K562 (cell line): ENCODE measurements at regions not wholly inside any gene's neighbourhood (a gene's known extent, or its start where the extent isn't known, plus 50 kb on each side); places are given as distances from the start of the nearest gene placed in this dataset.

Experiments used
- ATAC-seq: fragments of 200-7000 bp; cut with Tn5 transposase; 3 replicates; pipeline ENCODE4 v1.9.1; 2020; ENCODE audit warnings: moderate library complexity
- BruUV-seq: library from RNA; stranded (reverse); fragments of 400-500 nt; replicated peaks from 2 replicates; lab custom pipeline; 2021; lab: Mats Ljungman, UMichigan
- CTCF ChIA-PET: fragments of 300-600 bp; formaldehyde crosslinking; extraction: SDS; loops from one replicate; lab custom pipeline; 2021; ENCODE audit warnings: low intra/inter-chr PET ratio; lab: Yijun Ruan, JAX
- POLR2A ChIA-PET: fragments of 300-600, 350-650 bp; sonication (Branson Sonifier 250); formaldehyde crosslinking; extraction: SDS; loops from one replicate; lab custom pipeline; 2021; ENCODE audit warnings: antibody characterized with exemption, inconsistent platforms; lab: Yijun Ruan, JAX
- DNase-seq, 4 experiments: peaks; one replicate each; pipeline versions ENCODE4 v3.0.0 to v3.0.0-alpha.2; 2011 to 2018; ENCODE audit warnings: low spot score in 3 of 4, mixed read lengths in 3 of 4; ENCODE audit errors: extremely low read depth in 1 of 4
- FAIRE-seq: peaks from 2 replicates; lab custom pipeline; 2011; peaks lifted over from hg19 to GRCh38; lab: Jason Lieb, UNC
- H2AFZ ChIP-seq: 2 replicates; pipeline ENCODE4 v1.6.0; 2011; ENCODE audit warnings: low read depth, low read length, control low read depth, inconsistent platforms
- H3K27ac ChIP-seq: fragments of 200-600 bp; 3 replicates; pipeline ENCODE4 v1.8.0; 2011; ENCODE audit warnings: low read depth, mild to moderate bottlenecking, control low read depth, inconsistent platforms, low read length, moderate library complexity, mixed read lengths; ENCODE audit errors: extremely low read depth
- H3K27me3 ChIP-seq, 2 experiments: fragments of 300-600 bp in 1 of 2; 2 replicates in 1 of 2; 3 replicates in 1 of 2; pipeline versions ENCODE4 v1.6.0 to v1.8.0; 2011; ENCODE audit warnings: inconsistent platforms in 2 of 2, low read length in 2 of 2, mild to moderate bottlenecking in 1 of 2, mixed read lengths in 1 of 2, moderate library complexity in 1 of 2; ENCODE audit not compliant: control insufficient read depth in 2 of 2, insufficient read depth in 2 of 2
- H3K36me3 ChIP-seq: fragments of 300-600 bp; 3 replicates; pipeline ENCODE4 v1.8.0; 2011; ENCODE audit warnings: mild to moderate bottlenecking, low read length, inconsistent platforms; ENCODE audit not compliant: control insufficient read depth, insufficient read depth
- H3K4me1 ChIP-seq, 2 experiments: fragments of 200-600 bp in 1 of 2; replicated peaks in 1 of 2; 2 replicates in 1 of 2; 3 replicates in 1 of 2; pipeline versions ENCODE4 v1.5.1 to v1.8.0; 2011; ENCODE audit warnings: inconsistent platforms in 2 of 2, low read length in 2 of 2, mild to moderate bottlenecking in 1 of 2, mixed read lengths in 1 of 2, moderate library complexity in 1 of 2; ENCODE audit not compliant: control insufficient read depth in 2 of 2, insufficient read depth in 2 of 2
- H3K4me2 ChIP-seq: 2 replicates; pipeline ENCODE4 v1.6.1; 2011; ENCODE audit warnings: low read length, control low read depth, inconsistent platforms, mixed read lengths; ENCODE audit not compliant: insufficient read depth
- H3K4me3 ChIP-seq: fragments of 200-600 bp; sonication (generic), shearing (Covaris generic); 2 replicates; pipeline ENCODE4 v1.5.1; 2016; ENCODE audit warnings: control low read depth, inconsistent platforms
- H3K79me2 ChIP-seq: fragments of 200-600 bp; 3 replicates; pipeline ENCODE4 v1.8.0; 2011; ENCODE audit warnings: low read length, inconsistent platforms; ENCODE audit not compliant: control insufficient read depth, insufficient read depth
- H3K9ac ChIP-seq, 2 experiments: 2 replicates each; pipeline versions ENCODE4 v1.6.0 to v1.6.1; 2011; ENCODE audit warnings: low read depth in 2 of 2, low read length in 2 of 2, control low read depth in 1 of 2, inconsistent platforms in 1 of 2, mild to moderate bottlenecking in 1 of 2, mixed read lengths in 1 of 2; ENCODE audit not compliant: insufficient read depth in 1 of 2
- H3K9me1 ChIP-seq: one replicate; pipeline ENCODE4 v1.6.0; 2011; ENCODE audit warnings: inconsistent platforms, mild to moderate bottlenecking, low read length, moderate library complexity; ENCODE audit not compliant: control insufficient read depth, insufficient read depth
- H3K9me3 ChIP-seq: replicated peaks from 2 replicates; pipeline ENCODE4 v1.5.1; 2011; ENCODE audit warnings: low read depth, low read length, inconsistent platforms; ENCODE audit not compliant: control insufficient read depth, insufficient read depth
- H4K20me1 ChIP-seq: replicated peaks from 2 replicates; pipeline ENCODE4 v1.6.1; 2011; ENCODE audit warnings: low read length, inconsistent platforms, mixed read lengths; ENCODE audit not compliant: control insufficient read depth, insufficient read depth
- CBX1 ChIP-seq: sonication (generic); IDR thresholded peaks from 2 replicates; pipeline ENCODE4 v1.6.1; 2016; ENCODE audit warnings: antibody characterized with exemption, low read depth, mild to moderate bottlenecking
- ESRRB ChIP-seq: fragments of 250-450 bp; sonication (Bioruptor Pico); IDR thresholded peaks from 2 replicates; pipeline ENCODE4 v1.5.0; 2020; ENCODE audit warnings: mild to moderate bottlenecking, moderate library complexity, borderline replicate concordance
- HDAC3 ChIP-seq: fragments of 450-650 bp; IDR thresholded peaks from 2 replicates; pipeline ENCODE4 v1.6.1; 2018; ENCODE audit warnings: borderline replicate concordance, mild to moderate bottlenecking, moderate library complexity; ENCODE audit not compliant: partially characterized antibody
- KDM1A ChIP-seq, 2 experiments: fragments of 450-650 bp; IDR thresholded peaks; 2 replicates each; pipeline ENCODE4 v1.6.1; 2016; ENCODE audit warnings: mild to moderate bottlenecking in 2 of 2
- NUFIP1 ChIP-seq: fragments of 450-650 bp; IDR thresholded peaks from 2 replicates; pipeline ENCODE4 v1.6.1; 2018; ENCODE audit not compliant: partially characterized antibody
- RFX5 ChIP-seq: IDR thresholded peaks from 2 replicates; pipeline ENCODE4 v1.6.1; 2011; ENCODE audit warnings: low read depth, mild to moderate bottlenecking, improper control_type of control experiment, low read length
- ZNF830 ChIP-seq: fragments of 250-450 bp; sonication (Bioruptor Pico); IDR thresholded peaks from 2 replicates; pipeline ENCODE4 v1.5.0; 2021; ENCODE audit warnings: mild to moderate bottlenecking
- WGBS: fragments of 100-300 bp; shearing (Covaris generic); methylation state at CpG from one replicate; pipeline ENCODE4 v1.1.6; 2016; ENCODE audit warnings: low coverage, mixed read lengths; ENCODE audit not compliant: insufficient coverage; ENCODE audit errors: missing lambda C conversion rate; 5-methylcytosine and 5-hydroxymethylcytosine counted together
- in situ Hi-C: fragments of 300-500 bp; cut with MboI; formaldehyde crosslinking; loops from 4 replicates; pipeline ENCODE4 v1.15.0; 2018; ENCODE audit warnings: inconsistent platforms, mixed read lengths
- intact Hi-C: fragments of 100-400 bp; cut with micrococcal nuclease; formaldehyde crosslinking; loops from 2 replicates; pipeline ENCODE4 v1.14.2; 2022
- TF ChIP-seq, protein P1 (sequence below), 2 experiments: IDR thresholded peaks; 2 replicates each; pipeline ENCODE4 v1.6.1; 2012; ENCODE audit warnings: improper control_type of control experiment in 2 of 2, low read depth in 2 of 2, low read length in 2 of 2, borderline replicate concordance in 1 of 2
- TF ChIP-seq, protein P2 (sequence below): fragments of 250-450 bp; sonication (Bioruptor Pico); IDR thresholded peaks from 2 replicates; pipeline ENCODE4 v1.4.0; 2020; ENCODE audit warnings: mild to moderate bottlenecking, moderate library complexity

DNA sequence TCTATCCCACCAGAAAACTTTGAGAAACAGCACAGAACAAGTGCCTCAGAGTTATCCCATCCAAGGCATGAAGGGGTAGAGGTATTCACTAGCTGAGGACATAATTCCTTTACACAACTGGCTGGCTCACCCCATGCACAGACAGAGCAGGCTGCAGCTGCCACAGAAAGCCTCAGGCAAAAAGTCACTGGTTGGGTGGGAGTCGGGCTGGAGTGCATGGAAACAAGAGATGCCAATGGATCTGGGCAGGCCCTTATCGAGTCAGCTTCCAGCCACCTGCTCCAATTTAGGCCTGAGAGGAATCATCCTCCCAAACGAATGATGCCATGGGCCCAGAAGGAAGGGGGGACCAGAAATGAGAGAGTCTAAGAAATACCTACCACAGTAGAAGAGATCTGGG is 83.0 kb downstream of the RSL24D1 start (continued):
- TF ChIP-seq, protein P1, sequence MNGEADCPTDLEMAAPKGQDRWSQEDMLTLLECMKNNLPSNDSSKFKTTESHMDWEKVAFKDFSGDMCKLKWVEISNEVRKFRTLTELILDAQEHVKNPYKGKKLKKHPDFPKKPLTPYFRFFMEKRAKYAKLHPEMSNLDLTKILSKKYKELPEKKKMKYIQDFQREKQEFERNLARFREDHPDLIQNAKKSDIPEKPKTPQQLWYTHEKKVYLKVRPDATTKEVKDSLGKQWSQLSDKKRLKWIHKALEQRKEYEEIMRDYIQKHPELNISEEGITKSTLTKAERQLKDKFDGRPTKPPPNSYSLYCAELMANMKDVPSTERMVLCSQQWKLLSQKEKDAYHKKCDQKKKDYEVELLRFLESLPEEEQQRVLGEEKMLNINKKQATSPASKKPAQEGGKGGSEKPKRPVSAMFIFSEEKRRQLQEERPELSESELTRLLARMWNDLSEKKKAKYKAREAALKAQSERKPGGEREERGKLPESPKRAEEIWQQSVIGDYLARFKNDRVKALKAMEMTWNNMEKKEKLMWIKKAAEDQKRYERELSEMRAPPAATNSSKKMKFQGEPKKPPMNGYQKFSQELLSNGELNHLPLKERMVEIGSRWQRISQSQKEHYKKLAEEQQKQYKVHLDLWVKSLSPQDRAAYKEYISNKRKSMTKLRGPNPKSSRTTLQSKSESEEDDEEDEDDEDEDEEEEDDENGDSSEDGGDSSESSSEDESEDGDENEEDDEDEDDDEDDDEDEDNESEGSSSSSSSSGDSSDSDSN (IDR thresholded peaks at IDR 0.05; ENCODE audit: borderline replicate concordance in 1 of 2, low read depth in 2 of 2, low read length in 2 of 2): no peak
- TF ChIP-seq, protein P2, sequence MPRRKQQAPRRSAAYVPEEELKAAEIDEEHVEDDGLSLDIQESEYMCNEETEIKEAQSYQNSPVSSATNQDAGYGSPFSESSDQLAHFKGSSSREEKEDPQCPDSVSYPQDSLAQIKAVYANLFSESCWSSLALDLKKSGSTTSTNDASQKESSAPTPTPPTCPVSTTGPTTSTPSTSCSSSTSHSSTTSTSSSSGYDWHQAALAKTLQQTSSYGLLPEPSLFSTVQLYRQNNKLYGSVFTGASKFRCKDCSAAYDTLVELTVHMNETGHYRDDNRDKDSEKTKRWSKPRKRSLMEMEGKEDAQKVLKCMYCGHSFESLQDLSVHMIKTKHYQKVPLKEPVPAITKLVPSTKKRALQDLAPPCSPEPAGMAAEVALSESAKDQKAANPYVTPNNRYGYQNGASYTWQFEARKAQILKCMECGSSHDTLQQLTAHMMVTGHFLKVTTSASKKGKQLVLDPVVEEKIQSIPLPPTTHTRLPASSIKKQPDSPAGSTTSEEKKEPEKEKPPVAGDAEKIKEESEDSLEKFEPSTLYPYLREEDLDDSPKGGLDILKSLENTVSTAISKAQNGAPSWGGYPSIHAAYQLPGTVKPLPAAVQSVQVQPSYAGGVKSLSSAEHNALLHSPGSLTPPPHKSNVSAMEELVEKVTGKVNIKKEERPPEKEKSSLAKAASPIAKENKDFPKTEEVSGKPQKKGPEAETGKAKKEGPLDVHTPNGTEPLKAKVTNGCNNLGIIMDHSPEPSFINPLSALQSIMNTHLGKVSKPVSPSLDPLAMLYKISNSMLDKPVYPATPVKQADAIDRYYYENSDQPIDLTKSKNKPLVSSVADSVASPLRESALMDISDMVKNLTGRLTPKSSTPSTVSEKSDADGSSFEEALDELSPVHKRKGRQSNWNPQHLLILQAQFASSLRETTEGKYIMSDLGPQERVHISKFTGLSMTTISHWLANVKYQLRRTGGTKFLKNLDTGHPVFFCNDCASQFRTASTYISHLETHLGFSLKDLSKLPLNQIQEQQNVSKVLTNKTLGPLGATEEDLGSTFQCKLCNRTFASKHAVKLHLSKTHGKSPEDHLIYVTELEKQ (CRISPR knock-in tag): no peak
- no peak for TF ChIP-seq ESRRB (CRISPR knock-in tag)
- TF ChIP-seq KDM1A (IDR thresholded peaks at IDR 0.05): no peak

DNA sequence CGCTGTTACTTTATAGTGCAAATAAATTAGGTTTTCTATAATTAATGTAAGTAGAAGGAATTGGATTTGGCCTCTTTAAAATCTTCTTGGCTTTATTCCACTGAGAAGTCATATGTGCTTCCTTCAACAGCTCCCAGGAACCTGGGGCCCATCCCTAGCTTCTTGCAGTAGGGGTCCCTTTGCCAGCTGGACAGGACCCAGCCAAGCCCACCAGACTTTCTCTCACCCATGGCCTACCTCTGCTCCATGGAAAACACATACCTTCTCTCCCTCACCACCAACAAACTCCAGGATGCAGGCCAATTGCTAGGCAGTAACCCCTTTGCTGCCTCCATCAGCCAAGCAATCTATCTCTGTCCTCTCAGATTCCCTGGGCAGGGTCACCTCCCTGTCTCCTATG is 84.0 kb downstream of the RSL24D1 start:
- ATAC-seq: no peak
- intact Hi-C loops: no loop called here
- TF ChIP-seq HDAC3 (no peak), RFX5 (no peak), NUFIP1 (no peak), CBX1 (no peak), ZNF830 (CRISPR knock-in tag) (no peak)

More for the DNA sequence above, 84.0 kb downstream of the RSL24D1 start:
- in situ Hi-C loops: no loop called here
- Histone ChIP-seq H4K20me1 (no peaks in the 10 kb centered on the region), H3K9me1 (no peaks in the 10 kb centered on the region), H3K9ac (no peak overlapping the region), H2AFZ (no peak overlapping the region), H3K36me3 (no peaks in the 10 kb centered on the region), H3K9me3 (no peaks in the 10 kb centered on the region), H3K27me3 (no peaks in the 10 kb centered on the region), H3K4me2 (no peak overlapping the region), H3K4me1 (peaks cover 0 to 8% of the 10 kb centered on the region in 2 experiments; a peak in 2 of 5 replicates), H3K79me2 (no peaks in the 10 kb centered on the region), H3K27ac (no peak overlapping the region), H3K4me3 (no peak overlapping the region)
- no TSS peak for BruUV-seq
- 5% methylated on average over 1 of the region's 1 CpG for WGBS
- DNase-seq: no peak
- POLR2A ChIA-PET: no interaction called here
- CTCF ChIA-PET: no interaction called here
- FAIRE-seq: no peak
